ENCODE measurements at regions not wholly inside any gene's neighbourhood (a gene's known extent, or its start where the extent isn't known, plus 50 kb on each side); places are given as distances from the start of the nearest gene placed in this dataset.

DNA sequence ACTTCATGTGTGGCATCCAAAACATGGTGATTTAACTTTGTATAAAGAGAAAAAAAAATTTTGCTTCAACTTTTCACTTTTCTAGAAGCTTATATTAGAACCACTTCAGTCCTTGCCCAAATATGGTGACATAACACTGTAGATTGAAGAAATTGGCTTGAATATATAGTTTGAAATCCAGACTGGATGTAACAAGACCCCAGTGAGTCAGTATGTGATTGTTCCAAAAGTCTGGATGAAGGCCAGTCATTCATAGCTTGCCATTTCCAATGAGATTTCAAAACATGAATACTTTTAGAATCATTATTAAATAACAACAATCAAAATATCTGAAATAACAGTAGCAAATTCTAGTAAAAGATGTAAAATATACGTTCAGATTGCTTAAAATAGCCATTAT, 104.8 kb upstream of the FN1 start:
- TF ChIP-seq MEF2D (CRISPR knock-in tag; IDR thresholded peaks at IDR 0.05): no peak
- TF ChIP-seq GZF1 (CRISPR knock-in tag; IDR thresholded peaks at IDR 0.05): no peak
- TF ChIP-seq ISL2 (CRISPR knock-in tag; IDR thresholded peaks at IDR 0.05): no peak
- no peak for TF ChIP-seq ZNF878 (CRISPR knock-in tag; IDR thresholded peaks at IDR 0.05)
- TF ChIP-seq, protein P1, sequence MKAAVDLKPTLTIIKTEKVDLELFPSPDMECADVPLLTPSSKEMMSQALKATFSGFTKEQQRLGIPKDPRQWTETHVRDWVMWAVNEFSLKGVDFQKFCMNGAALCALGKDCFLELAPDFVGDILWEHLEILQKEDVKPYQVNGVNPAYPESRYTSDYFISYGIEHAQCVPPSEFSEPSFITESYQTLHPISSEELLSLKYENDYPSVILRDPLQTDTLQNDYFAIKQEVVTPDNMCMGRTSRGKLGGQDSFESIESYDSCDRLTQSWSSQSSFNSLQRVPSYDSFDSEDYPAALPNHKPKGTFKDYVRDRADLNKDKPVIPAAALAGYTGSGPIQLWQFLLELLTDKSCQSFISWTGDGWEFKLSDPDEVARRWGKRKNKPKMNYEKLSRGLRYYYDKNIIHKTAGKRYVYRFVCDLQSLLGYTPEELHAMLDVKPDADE (CRISPR knock-in tag; IDR thresholded peaks at IDR 0.05): no peak
- TF ChIP-seq ZNF557 (CRISPR knock-in tag; IDR thresholded peaks at IDR 0.05): no peak
- TF ChIP-seq, protein P2, sequence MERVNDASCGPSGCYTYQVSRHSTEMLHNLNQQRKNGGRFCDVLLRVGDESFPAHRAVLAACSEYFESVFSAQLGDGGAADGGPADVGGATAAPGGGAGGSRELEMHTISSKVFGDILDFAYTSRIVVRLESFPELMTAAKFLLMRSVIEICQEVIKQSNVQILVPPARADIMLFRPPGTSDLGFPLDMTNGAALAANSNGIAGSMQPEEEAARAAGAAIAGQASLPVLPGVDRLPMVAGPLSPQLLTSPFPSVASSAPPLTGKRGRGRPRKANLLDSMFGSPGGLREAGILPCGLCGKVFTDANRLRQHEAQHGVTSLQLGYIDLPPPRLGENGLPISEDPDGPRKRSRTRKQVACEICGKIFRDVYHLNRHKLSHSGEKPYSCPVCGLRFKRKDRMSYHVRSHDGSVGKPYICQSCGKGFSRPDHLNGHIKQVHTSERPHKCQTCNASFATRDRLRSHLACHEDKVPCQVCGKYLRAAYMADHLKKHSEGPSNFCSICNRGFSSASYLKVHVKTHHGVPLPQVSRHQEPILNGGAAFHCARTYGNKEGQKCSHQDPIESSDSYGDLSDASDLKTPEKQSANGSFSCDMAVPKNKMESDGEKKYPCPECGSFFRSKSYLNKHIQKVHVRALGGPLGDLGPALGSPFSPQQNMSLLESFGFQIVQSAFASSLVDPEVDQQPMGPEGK (CRISPR knock-in tag; IDR thresholded peaks at IDR 0.05): no peak
- TF ChIP-seq MAFK (conservative IDR thresholded peaks at IDR 0.05 in 1 of 2, IDR thresholded peaks at IDR 0.05 in 1 of 2; ENCODE audit: low read length in 2 of 2): no peak
- TF ChIP-seq ARNT (IDR thresholded peaks at IDR 0.05): no peak
- TF ChIP-seq, protein P3, sequence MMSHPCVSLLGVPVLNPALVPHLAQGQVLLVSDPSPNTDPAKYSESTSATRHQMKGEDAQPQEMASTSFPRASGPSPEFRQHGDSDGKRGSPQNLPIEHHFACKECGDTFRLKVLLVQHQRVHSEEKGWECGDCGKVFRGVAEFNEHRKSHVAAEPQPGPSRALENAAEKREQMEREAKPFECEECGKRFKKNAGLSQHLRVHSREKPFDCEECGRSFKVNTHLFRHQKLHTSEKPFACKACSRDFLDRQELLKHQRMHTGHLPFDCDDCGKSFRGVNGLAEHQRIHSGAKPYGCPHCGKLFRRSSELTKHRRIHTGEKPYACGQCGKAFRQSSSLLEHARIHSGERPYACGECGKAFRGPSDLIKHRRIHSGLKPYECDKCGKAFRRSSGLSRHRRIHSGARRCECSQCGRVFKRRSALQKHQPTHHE (CRISPR knock-in tag; IDR thresholded peaks at IDR 0.05; ENCODE audit: borderline replicate concordance): no peak
- TF ChIP-seq EP300 (IDR thresholded peaks at IDR 0.05; ENCODE audit: low read depth in 2 of 2, low read length in 2 of 2): no peak
- no peak for TF ChIP-seq EP300 (CRISPR knock-in tag; IDR thresholded peaks at IDR 0.05; ENCODE audit: borderline replicate concordance)
- Histone ChIP-seq H3K4me2 (ENCODE audit: low read depth, low read length) (no peak overlapping the region), H3K4me3 (replicated peaks in 1 of 3; ENCODE audit: insufficient read depth in 1 of 3, low read depth in 2 of 3, low read length in 3 of 3) (no peak overlapping the region), H3K27ac (ENCODE audit: extremely low read length, insufficient read depth, low read length) (no peak overlapping the region), H3K9me3 (ENCODE audit: low read length) (no peaks in the 10 kb centered on the region), H3K36me3 (replicated peaks in 1 of 2; ENCODE audit: control insufficient read depth in 1 of 2, insufficient read depth in 2 of 2, low read length in 2 of 2) (no peaks in the 10 kb centered on the region), H3K4me1 (ENCODE audit: insufficient read depth, low read length) (peaks cover 9% of the 10 kb centered on the region), H4K20me1 (ENCODE audit: insufficient read depth, low read length) (no peaks in the 10 kb centered on the region), H3K27me3 (ENCODE audit: control insufficient read depth in 1 of 2, insufficient read depth in 2 of 2, low read length in 2 of 2) (no peaks in the 10 kb centered on the region), H2AFZ (ENCODE audit: low read length) (no peak overlapping the region), H3K9ac (ENCODE audit: insufficient read depth, low read depth, low read length) (no peak overlapping the region), H3K79me2 (ENCODE audit: insufficient read depth, low read length) (no peaks in the 10 kb centered on the region)
- DNase-seq (ENCODE audit: low spot score): no peak
- ATAC-seq: no peak
- WGBS (ENCODE audit: low lambda C conversion rate): 40% methylated on average over 1 of the region's 1 CpG
- CTCF ChIA-PET (ENCODE audit: low intra/inter-chr PET ratio, low total read pairs): no interaction called here
- POLR2A ChIA-PET: no interaction called here
- in situ Hi-C loops (cut with HindIII; ENCODE audit: extremely low pct_ligation_motif_present, low pct_unique_long_range_greater_than_20kb) (no loop called here), intact Hi-C loops (cut with micrococcal nuclease; ENCODE audit: unreplicated experiment) (no loop called here)
- FAIRE-seq: no peak
- BruUV-seq (replicated peaks): no TSS peak

Measured in HepG2 (cell line).